GM19035 (cell line): ENCODE measurements at regions not wholly inside any gene's neighbourhood (a gene's known extent, or its start where the extent isn't known, plus 50 kb on each side); places are given as distances from the start of the nearest gene placed in this dataset.

Experiments used
- ATAC-seq: cut with Tn5 transposase; IDR thresholded peaks from one replicate; pipeline ENCODE4 v1.9.1; 2021; ENCODE audit not compliant: unreplicated experiment

DNA sequence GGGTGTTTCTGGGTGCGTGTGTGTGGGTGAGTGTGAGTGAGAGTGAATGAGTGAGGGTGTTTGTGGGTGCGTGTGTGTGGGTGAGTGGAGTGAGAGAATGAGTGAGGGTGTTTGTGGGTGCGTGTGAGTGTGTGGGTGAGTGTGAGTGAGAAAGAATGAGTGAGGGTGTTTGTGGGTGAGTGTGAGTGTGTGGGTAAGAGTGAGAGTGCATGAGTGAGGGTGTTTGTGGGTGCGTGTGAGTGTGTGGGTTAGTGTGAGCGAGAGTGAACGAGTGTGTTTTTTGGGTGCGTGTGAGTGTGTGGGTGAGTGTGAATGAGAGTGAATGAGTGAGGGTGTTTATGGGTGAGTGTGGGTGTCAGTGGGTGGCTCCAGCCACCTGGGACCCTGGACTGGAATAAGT, 1676.1 kb upstream of the TENM3 start:
- ATAC-seq = no peak

GRCh38 chr4:180571516-180572055, 1671.6 kb upstream of the TENM3 start:
- ATAC-seq = no peak

DNA sequence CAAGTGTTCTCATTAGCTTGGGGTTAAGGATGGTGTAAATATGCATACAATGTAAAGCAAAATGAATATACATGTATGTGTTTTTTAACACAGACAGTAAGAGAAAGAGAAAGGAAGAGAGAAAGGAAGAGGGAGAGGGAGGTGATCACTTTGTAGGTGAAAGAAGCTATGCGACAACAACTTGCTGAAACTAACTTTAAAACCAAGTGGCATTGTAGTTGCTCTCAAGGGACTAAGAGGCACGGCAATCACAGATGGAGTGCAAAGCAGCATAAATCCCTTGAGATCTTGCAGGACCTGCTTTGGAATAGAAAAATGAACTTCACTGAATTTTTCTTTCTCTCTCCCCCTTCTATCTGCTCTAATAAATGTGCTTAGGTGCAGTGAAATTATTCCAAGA, 1665.0 kb upstream of the TENM3 start:
- ATAC-seq = no peak

GRCh38 chr4:180581061-180581460, 1662.1 kb upstream of the TENM3 start:
- no peak for ATAC-seq

- ATAC-seq = no peak
Measured at GRCh38 chr4:180587379-180587778, 1655.8 kb upstream of the TENM3 start.

GRCh38 chr4:180589575-180589974, 1653.6 kb upstream of the TENM3 start:
- ATAC-seq = no peak

- ATAC-seq = no peak
Measured at GRCh38 chr4:180596888-180597483, 1646.2 kb upstream of the TENM3 start.

GRCh38 chr4:180598281-180598680, 1644.9 kb upstream of the TENM3 start:
- no peak for ATAC-seq

GRCh38 chr4:180603791-180604190, 1639.4 kb upstream of the TENM3 start:
- no peak for ATAC-seq

DNA sequence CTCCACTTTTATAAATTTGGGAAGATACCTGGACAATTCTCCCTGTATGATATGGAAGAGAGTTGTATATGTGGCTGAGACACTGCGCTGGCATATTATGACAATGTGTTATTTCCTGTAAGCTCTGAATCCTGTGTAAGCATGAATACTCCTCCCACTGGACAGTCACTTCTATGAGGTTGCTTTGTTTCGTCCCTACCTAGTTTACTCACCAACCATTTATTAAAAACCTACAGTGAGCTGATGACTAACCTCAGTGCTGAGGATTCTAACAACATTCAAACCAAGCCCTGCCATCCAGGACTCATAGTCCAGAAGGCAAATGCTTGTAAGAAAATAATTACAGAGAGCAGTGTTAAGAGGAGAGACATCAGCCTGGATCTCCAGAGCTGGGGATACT, 1632.9 kb upstream of the TENM3 start:
- ATAC-seq = no peak

DNA sequence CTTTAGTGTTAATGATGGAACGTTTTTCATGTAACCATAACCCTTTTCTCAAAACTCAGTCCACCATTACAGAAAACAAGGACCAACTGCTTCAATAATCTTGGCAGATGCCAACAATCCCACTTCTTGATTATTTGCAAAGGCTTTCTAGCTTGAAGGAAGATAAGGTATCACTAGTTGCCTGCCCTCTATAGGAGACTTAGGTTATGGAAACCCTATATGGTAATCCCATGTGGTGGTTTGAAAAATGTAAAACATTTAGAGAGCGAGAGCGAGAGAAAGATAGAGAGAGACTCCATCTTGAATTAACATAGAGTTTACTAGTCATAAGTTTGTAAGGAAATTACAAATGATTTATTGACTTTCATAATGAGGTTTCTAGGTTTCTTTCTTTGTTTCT, 1627.5 kb upstream of the TENM3 start:
- no peak for ATAC-seq

DNA sequence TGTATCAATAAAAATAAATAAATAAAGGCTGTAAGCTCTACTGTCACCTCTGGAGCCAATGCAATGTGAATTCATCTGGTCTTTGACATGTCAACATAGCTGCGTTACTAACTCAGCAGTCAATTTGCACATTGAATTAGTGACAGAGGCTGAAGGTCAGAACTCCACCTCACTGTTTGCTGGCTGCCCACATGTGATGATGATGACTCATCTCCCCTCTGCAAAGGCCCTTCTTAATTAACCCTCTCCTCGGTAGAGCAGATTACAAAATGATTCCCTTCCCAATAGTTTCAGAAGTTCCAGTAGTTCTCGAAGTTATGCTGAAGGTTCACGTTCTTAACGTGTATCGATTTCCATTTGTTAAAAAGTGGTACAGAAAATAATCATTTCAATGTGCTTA, 1626.0 kb upstream of the TENM3 start:
- ATAC-seq = no peak

DNA sequence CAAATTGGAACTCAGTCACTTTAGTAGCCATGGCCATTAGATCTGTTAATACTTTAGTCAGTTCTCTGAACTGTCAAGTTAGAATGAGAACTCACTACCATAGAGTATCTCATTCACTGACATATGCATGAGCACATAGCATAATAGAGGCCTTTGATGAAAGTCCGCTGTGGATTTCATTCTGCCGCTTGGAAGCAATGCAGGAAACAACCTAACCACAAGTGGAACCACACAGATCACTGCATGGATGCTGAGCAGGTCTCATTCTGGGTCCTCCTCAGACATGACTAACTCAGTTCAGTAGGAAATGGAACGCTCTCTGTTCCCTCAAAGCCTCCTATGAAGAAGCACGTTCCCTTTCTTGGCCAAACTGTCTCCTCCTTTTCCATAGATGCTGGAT, 1624.8 kb upstream of the TENM3 start:
- ATAC-seq = no peak

DNA sequence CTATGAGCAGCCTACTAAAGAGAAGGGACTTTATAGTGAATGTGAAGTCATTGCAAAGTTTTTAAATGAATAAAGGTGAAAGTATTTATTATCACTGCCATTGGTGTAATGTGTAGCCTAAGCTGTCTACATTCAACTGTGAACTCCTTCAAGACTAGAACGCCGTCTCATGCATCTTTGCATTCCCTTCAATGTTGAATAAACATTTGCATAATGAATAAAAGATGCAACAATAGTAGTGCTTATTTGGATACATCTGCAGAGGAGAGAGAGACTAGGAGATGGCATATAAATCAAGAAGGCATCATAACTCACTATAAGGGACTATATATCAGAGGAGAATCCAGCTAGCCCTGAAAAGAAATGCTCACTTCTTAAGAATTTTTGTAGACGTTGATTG, 1623.8 kb upstream of the TENM3 start:
- no peak for ATAC-seq

- no peak for ATAC-seq
Measured at GRCh38 chr4:180622254-180622653, 1620.9 kb upstream of the TENM3 start.

- ATAC-seq = no peak
Measured at GRCh38 chr4:180625653-180626052, 1617.5 kb upstream of the TENM3 start.

DNA sequence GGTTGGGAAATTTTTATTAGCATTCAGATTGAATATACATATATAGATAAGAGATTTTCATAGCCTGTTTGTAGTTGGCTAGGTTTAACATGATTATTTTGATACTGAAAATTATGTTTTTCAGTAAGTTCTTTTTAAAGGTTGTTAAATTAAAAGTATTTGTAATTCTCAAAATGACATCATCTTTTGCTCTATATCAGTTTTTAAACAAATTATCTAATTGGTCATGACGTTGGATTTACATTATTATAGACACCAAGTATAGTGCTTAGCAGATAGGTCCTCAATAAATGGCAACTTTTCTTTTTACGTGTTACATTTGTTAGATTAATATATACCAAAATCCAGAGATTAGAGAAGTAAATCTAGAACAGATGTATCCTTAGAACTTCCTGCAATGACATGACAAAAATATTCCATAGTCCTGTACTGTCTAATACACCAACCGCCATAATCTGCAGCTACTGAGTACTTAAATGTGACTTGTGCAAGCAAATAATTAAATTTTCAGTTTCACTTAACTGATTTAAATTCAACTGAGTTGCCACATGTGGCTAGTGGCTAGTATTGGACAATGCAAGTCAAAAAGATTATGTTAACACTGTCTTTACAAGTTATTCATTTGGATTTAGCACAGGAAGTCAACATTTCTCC, 1613.1 kb upstream of the TENM3 start:
- no peak for ATAC-seq

- no peak for ATAC-seq
Measured at GRCh38 chr4:180634306-180634705, 1608.9 kb upstream of the TENM3 start.

DNA sequence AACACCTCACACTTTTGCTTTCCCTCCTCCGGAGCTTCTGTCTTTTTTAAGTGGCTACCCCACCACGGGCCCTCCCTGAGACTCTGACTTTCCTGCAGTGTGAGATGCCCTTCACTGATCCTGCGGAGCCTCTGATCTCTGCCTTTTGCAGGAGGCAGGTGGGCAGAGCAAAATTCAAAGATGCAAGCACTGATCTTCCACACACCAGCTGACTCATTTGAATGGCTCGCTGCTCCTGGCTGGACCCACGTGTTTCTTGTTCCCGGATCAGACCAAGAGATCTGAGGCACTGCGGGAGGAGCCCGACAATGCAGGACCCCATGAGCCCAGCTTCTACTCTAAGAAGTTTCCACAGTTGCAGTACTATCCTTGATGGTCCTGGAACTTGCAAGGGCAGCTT, 1607.9 kb upstream of the TENM3 start:
- no peak for ATAC-seq

DNA sequence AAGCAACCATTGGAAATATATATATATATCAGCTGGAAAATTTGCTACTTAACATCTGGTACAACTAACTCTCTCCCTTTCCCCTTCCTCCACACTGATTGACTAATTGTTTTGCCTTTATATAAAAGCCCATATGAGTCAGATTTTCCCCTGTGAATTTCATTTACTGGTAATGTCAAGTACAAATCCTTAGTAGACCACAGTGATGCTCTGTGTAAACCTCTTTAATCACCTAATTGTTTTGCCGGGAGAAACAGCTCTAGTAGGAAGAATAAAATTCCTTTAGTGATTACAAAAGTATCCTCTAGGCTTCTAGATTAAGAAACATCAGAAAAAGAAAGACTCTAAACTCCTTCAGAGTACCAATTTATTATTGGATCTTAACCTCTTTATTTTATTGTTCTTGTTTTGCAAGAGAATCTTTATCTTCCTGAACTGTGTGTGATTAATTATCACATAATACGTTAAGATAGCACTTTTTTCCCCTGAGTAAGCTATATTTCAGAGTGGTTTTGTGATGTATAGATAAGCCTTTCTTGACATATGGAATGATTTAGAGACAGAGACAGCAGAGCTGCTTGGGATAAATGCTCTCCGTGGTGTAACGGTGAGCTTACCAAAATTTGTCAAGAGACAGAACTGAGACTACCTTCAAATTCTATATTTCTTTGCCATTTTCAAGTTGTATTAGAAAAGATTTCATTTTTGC, 1606.4 kb upstream of the TENM3 start:
- no peak for ATAC-seq

GRCh38 chr4:180637616-180638015, 1605.6 kb upstream of the TENM3 start:
- ATAC-seq = no peak

- ATAC-seq = no peak
Measured at GRCh38 chr4:180640193-180640592, 1603.0 kb upstream of the TENM3 start.
